HFFc6 (cell line): ENCODE measurements at regions not wholly inside any gene's neighbourhood (a gene's known extent, or its start where the extent isn't known, plus 50 kb on each side); places are given as distances from the start of the nearest gene placed in this dataset.

Experiments
- DNase-seq: peaks from one replicate; pipeline ENCODE4 v3.0.0-alpha.2; 2018
- H3K27ac Mint-ChIP-seq: 2 replicates; pipeline ENCODE4 v1.8.0; 2020; ENCODE audit warnings: mild to moderate bottlenecking, mixed read lengths
- H3K27me3 Mint-ChIP-seq: 2 replicates; pipeline ENCODE4 v1.8.0; 2021; ENCODE audit warnings: mild to moderate bottlenecking, moderate library complexity, mixed read lengths; ENCODE audit not compliant: insufficient read depth
- H3K36me3 Mint-ChIP-seq: 2 replicates; pipeline ENCODE4 v1.8.0; 2021; ENCODE audit warnings: low read depth, mixed read lengths
- H3K4me1 Mint-ChIP-seq: 2 replicates; pipeline ENCODE4 v1.8.0; 2020; ENCODE audit warnings: low read depth, mixed read lengths
- H3K4me3 Mint-ChIP-seq: 2 replicates; pipeline ENCODE4 v1.8.0; 2020; ENCODE audit warnings: mild to moderate bottlenecking, moderate library complexity, mixed read lengths
- H3K9me3 Mint-ChIP-seq: 2 replicates; pipeline ENCODE4 v1.8.0; 2020; ENCODE audit warnings: mild to moderate bottlenecking, mixed read lengths
- TF ChIP-seq, protein P1 (sequence below): fragments of 200-600 bp; sonication (generic); IDR thresholded peaks from 2 replicates; pipeline ENCODE4 v1.5.0; 2021; ENCODE audit warnings: antibody characterized with exemption, mild to moderate bottlenecking

DNA sequence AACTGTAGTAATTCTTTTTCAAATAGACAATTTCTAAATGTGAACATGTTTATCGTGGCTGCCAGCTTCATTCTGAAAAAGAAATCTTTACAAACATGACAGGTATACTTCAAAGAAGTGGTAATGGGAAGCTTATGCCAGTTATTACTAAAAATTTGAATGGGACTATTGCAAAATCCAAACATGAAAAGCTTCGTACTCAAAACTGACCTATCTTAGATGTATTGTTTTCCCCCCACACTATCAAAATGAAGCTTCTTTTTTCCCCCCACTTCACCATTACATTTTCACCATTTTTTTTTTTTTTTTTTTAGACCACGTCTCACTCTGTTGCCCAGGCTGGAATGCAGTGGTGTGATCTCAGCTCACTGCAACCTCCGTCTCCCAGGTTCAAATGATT, 50.4 kb upstream of the SERTAD2 start:
- peaks cover 9% of the 10 kb centered on the region for H3K36me3 Mint-ChIP-seq
- H3K9me3 Mint-ChIP-seq: no peaks in the 10 kb centered on the region
- DNase-seq: no peak
- TF ChIP-seq, protein P1, sequence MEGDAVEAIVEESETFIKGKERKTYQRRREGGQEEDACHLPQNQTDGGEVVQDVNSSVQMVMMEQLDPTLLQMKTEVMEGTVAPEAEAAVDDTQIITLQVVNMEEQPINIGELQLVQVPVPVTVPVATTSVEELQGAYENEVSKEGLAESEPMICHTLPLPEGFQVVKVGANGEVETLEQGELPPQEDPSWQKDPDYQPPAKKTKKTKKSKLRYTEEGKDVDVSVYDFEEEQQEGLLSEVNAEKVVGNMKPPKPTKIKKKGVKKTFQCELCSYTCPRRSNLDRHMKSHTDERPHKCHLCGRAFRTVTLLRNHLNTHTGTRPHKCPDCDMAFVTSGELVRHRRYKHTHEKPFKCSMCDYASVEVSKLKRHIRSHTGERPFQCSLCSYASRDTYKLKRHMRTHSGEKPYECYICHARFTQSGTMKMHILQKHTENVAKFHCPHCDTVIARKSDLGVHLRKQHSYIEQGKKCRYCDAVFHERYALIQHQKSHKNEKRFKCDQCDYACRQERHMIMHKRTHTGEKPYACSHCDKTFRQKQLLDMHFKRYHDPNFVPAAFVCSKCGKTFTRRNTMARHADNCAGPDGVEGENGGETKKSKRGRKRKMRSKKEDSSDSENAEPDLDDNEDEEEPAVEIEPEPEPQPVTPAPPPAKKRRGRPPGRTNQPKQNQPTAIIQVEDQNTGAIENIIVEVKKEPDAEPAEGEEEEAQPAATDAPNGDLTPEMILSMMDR: no peak
- no peaks in the 10 kb centered on the region; the same call in 1 of the 2 replicates for H3K27me3 Mint-ChIP-seq
- peaks cover 20% of the 10 kb centered on the region for H3K4me1 Mint-ChIP-seq
- H3K4me3 Mint-ChIP-seq: no peak overlapping the region
- H3K27ac Mint-ChIP-seq: no peak overlapping the region

DNA sequence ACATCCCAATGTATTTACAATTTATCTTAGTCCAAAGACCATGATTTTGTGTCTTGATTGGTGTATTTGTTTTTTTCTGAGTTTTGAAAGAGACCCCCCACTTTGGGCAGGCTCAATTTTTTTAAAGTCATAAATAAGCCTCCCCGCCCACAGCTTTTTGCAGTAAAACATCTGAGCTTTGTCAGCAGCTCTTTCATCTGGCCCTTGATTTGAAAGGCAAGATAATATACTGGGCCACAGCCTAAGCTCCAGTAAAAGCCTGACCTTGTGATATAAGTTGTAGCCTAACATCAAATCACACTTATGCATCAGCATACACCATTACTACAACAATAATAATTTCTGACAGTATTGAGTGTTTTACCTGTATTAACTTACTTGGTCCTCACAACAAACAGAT, 51.3 kb upstream of the SERTAD2 start:
- no peak overlapping the region for H3K27ac Mint-ChIP-seq
- peaks cover 5% of the 10 kb centered on the region for H3K36me3 Mint-ChIP-seq
- H3K4me1 Mint-ChIP-seq: peaks cover 11% of the 10 kb centered on the region
- no peaks in the 10 kb centered on the region; the same call in 1 of the 2 replicates for H3K27me3 Mint-ChIP-seq
- H3K4me3 Mint-ChIP-seq: no peak overlapping the region
- TF ChIP-seq, protein P1: no peak
- H3K9me3 Mint-ChIP-seq: no peaks in the 10 kb centered on the region
- DNase-seq: no peak

DNA sequence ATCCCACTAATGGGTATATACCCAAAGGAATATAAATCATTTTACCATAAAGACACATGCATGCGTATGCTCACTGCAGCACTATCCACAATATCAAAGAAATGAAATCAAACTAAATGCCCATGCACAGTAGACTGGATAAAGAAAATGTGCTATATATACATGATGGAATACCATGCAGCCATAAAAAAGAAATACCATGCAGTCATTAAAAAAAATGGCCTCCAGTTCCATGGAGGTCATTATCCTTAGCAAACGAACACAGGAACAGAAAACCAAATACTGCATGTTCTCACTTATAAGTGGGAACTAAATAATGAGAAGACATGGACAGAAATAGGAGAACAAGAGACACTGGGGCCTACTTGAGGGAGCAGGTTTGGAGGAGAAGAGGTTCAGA, 53.6 kb upstream of the SERTAD2 start:
- H3K4me3 Mint-ChIP-seq: no peak overlapping the region
- no peak for DNase-seq
- TF ChIP-seq, protein P1: no peak
- H3K27ac Mint-ChIP-seq: no peak overlapping the region
- no peaks in the 10 kb centered on the region for H3K9me3 Mint-ChIP-seq
- H3K36me3 Mint-ChIP-seq: peaks cover 4% of the 10 kb centered on the region; the same call in 1 of the 2 replicates
- H3K4me1 Mint-ChIP-seq: peaks cover 4% of the 10 kb centered on the region
- H3K27me3 Mint-ChIP-seq: no peaks in the 10 kb centered on the region

DNA sequence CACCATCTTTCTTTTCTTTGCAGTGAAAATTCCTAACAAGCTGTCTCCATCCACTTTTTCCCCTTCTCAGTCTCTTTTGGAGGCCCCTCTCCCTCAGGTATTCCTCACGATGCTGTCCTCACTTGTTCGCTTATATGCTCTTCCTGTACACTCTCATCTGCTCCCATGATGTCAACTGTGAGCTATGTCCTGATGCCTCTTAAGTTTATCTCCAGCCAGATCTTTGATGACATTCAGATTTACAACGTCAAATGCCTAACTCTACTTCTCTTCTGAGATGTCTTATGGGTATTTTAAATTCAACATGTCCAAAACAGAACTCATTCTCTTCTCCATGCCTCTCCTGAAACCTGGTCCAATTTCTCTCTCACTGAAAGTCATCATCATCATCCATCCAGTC, 55.1 kb upstream of the SERTAD2 start:
- DNase-seq: no peak
- no peak overlapping the region for H3K27ac Mint-ChIP-seq
- H3K4me3 Mint-ChIP-seq: no peak overlapping the region
- peaks cover 5% of the 10 kb centered on the region for H3K4me1 Mint-ChIP-seq
- no peaks in the 10 kb centered on the region for H3K9me3 Mint-ChIP-seq
- peaks cover 4% of the 10 kb centered on the region; the same call in 1 of the 2 replicates for H3K36me3 Mint-ChIP-seq
- H3K27me3 Mint-ChIP-seq: no peaks in the 10 kb centered on the region
- TF ChIP-seq, protein P1: no peak

DNA sequence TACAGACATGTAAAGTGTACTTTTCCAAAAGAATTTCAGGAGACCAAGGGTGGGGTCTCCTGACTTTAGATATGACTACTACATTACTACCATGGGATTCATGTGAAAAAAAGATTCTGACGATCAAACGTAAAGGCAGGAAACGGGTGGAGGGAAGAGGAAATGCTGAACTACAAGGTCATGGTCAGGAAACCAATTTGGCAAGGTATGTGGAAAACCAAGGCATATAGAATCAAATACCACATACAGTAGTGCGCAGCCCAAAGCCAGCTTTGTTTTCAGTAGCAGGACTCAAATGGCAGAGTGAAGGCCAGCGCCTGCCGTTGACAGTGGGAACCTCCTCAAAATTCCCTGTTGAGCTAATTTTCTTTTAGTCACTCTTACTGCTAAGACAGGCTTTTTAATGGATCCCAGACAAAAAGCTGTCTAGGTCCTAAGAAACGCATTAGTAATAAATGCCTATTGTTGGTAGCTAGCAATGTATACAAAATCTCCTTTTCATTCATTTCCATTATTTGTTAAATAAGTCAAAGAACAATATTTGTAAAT, 57.6 kb upstream of the SERTAD2 start:
- Mint-ChIP-seq H3K4me3 (no peak overlapping the region), H3K4me1 (peaks cover 5% of the 10 kb centered on the region), H3K36me3 (peaks cover 4% of the 10 kb centered on the region; the same call in 1 of the 2 replicates), H3K27ac (no peak overlapping the region), H3K27me3 (no peaks in the 10 kb centered on the region; the same call in 1 of the 2 replicates), H3K9me3 (no peaks in the 10 kb centered on the region)
- TF ChIP-seq, protein P1: no peak
- DNase-seq: no peak
